GM19452 (cell line): ENCODE measurements at regions not wholly inside any gene's neighbourhood (a gene's known extent, or its start where the extent isn't known, plus 50 kb on each side); places are given as distances from the start of the nearest gene placed in this dataset.
A peak's percentile ranks its signal among the peaks of the same experiment; 100 is the strongest.
"Not testable (repeated sequence)": the region's sequence is repeated elsewhere in the genome, so short reads cannot be mapped to it uniquely, and the experiment has no call there.

Source experiments
- ATAC-seq: cut with Tn5 transposase; IDR thresholded peaks from one replicate; pipeline ENCODE4 v1.9.1; 2021; ENCODE audit not compliant: unreplicated experiment

DNA sequence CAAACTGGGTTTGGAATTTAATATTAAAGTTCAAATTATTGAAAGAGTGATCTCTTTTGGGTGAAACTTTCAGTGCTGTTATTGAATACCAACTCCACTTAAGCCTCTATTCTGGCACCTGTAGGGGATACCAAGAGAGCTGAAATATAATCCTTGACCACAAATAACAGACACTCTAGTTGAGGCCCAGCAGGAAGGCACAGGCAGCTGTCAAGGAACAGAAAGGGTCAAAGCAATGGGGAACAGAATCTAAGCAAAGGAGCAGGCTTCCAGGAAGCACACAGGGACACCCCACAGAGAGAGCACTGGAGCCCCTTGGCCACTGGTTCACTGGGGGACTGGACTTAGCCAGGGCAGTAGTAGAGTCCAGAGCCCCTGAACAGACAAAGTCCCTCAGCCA is 120.9 kb upstream of the SFSWAP start:
- no peak for ATAC-seq

GRCh38 chr12:131591136-131591535 is 119.8 kb upstream of the SFSWAP start:
- ATAC-seq = no peak

GRCh38 chr12:131591714-131592709 is 118.9 kb upstream of the SFSWAP start:
- ATAC-seq = no peak

DNA sequence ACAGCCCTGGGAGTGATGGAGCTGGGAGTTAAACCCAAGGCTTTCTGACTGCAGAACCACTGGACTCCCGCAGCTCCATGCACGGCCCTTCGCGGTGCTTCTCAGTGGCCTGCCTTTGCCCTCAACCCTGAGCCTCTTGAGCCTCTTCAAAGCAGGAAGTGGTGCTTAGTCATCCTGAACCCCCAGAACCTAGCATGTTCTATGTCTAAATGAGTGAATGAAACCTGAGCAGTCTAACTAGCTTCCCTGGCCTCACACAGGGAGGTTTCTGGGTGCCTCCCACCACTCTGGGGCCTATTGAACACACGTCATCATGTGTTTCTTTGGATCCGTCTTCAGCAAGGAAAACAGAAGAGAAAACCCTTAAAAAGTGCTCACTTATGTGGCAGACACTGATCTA is 117.9 kb upstream of the SFSWAP start:
- ATAC-seq = peak; percentile 99

- no peak for ATAC-seq
These were observed 117.5 kb upstream of the SFSWAP start for GRCh38 chr12:131593406-131593805.

- ATAC-seq = no peak
These were observed 114.8 kb upstream of the SFSWAP start for GRCh38 chr12:131596115-131596514.

- ATAC-seq = no peak
These were observed 113.6 kb upstream of the SFSWAP start for GRCh38 chr12:131597333-131597732.

DNA sequence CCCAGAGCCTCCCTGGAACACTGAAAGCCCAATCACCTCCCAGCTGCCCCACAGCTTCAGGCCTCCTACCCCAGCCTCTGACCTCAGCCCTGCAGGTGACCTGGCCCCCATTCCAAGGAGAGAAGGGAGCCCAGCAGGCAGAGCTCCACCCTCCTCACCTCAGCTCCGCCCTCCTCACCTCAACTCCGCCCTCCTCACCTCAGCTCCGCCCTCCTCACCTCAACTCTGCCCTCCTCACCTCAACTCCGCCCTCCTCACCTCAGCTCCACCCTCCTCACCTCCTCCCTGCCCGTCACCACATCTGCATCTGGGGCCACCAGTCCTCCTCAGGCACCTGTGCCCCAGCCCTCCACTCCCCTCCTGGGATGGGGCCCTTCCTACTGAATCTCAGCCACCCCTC is 112.2 kb upstream of the SFSWAP start:
- no peak for ATAC-seq

DNA sequence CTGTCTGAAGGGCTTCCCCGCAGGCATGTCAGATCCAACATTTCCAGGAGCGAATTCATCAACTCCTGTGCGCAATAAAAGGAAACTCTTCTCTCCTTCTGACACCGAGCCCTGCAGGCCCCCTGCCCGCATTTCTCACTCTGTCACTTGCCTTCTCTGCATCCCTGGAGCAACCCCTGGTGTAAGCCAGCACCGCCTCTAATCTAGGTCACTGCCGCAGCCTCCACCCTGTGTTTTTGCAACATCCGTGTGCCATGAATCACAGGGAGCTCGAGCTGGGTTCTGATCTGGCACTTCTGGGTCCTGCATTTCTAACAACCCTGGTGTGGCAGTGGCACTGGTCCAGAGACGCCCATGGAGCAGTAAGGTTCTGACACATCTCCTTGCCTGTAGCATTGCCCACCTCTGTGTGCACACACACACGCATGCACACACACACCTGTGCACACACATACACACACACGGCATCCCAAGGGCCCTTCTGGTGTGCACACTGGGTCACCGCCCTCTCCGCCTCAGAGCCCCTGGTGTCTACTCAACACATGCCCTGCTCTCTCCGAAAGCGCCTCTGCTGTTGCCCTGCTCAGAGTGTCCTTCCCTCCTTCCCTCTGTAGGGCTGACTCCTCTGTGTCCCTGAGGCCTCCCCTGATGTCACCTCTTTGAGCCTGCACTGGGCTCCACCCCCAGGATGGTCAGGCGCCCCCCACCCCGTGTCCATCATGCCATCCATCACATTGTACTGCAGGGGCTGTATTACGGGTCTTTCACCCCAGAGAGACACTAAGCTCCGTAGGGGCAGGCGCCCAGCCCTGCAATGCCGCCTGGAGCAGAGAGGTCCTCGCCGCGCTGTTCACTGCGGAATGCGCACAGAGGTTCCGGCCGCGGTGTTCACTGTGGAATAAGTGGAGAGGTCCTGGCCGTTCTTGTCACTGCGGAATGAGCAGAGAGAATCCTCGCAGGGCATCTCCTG is 111.4 kb upstream of the SFSWAP start:
- no peak for ATAC-seq

GRCh38 chr12:131600160-131600532 is 110.7 kb upstream of the SFSWAP start:
- no peak for ATAC-seq

DNA sequence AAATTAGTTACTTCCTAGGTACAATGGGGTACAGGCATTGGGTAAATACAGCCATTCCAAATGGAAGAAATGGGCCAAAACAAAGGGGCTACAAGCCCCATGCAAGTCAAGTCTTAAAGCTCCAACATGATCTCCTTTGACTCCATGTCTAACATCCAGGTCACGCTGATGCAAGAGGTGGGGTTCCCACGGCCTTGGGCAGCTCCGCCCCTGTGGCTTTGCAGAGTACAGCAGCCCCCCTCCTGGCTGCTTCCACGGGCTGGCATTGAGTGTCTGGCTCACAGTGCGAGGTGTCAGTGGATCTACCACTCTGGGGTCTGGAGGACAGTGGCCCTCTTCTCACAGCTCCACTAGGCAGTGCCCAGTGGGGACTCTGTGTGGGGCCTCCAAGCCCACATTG is 109.4 kb upstream of the SFSWAP start:
- not testable (repeated sequence) for ATAC-seq

DNA sequence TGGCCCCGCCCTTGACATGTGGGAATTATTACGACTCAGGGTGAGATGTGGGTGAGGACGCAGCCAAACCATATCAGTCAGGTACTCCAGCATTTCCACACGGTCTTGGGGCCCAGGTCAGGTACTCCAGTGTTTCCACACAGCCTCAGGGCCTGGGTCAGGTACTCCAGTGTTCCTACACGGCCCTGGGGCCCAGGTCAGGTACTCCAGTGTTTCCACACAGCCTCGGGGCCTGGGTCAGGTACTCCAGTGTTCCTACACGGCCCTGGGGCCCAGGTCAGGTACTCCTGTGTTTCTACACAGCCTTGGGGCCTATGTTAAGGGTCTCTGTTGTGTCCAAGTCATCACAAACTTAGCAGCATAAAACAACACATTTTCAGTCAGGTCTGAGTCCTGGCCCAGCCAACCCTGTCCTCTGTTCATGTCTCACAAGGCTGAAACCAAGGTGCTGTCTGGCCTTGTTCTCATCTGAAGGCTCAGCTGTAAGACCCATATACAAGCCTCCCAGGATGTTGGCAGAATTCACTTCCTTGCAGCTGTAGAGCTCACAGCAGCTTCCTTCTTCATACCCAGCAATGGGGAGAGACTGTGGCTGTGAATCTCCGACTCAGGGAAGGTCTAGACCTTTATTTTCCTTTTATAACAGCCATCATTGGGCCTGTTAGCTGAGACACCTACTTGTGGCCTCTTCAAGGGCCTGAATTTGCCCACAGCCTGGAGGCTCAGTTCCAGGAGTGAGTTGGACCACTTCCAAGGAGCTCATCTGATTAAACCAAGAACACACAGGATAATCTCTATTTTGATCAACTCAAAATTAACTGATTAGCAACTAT is 107.6 kb upstream of the SFSWAP start:
- no peak for ATAC-seq

DNA sequence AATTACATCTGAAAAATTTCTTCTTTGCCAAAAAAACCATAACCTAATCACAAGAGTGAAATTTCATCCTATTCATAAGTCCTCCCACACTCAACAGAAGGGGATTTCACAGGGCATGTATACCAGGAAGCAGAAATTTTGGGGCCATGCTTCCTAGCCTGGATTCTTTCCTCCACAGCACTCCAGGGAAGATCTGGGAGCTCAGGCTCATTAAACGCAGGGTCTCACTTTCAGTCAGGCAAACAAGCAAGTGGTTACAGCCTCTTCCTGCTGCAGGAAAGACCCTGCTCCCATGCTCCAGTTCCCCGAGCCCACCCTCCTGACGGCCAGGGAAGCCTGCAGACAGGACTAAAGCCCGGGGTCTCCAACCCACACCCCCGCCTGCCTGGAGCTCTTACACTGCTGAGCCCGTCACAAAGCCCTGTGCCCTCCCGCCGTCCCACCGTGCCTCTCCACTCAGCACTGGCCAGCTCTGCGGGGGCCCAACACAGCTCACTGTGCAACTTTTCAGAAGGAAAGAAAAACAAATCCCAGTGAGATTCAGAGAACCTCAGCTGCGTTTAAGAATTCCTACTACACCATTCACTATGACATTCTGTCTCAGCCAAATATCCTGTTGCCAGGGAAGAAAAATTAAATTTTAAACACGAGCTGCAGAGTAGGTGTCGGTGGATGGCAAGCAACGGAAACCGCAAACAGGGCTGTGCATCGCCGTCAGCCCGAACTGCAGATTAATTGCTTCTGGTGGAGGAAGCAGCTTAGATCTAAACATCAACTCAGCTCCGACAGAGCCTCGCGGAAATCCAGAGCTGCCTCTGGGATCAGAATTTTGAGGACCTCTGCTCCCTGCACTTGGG is 106.7 kb upstream of the SFSWAP start:
- peak; percentile 38 for ATAC-seq

DNA sequence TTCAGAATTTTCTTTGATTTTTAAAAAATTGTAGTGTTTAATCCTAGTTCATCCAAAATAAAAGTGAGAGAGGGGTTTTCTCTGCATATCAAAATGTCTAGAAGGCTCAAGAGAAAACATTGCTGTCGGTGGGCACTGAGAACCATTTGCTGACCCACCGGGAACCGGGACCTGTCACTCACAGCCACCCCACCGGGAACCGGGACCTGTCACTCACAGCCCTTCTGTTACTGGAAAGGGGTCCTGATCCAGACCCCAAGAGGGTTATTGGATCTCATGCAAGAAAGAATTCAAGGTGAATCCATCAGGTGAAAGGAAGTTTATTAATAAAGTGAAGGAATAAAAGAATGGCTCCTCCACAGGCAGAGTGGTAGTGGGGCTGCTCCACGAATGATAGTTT is 106.0 kb upstream of the SFSWAP start:
- ATAC-seq = no peak

- no peak for ATAC-seq
These were observed 105.5 kb upstream of the SFSWAP start for GRCh38 chr12:131605304-131605829.

GRCh38 chr12:131606218-131606901 is 104.5 kb upstream of the SFSWAP start:
- ATAC-seq = no peak

DNA sequence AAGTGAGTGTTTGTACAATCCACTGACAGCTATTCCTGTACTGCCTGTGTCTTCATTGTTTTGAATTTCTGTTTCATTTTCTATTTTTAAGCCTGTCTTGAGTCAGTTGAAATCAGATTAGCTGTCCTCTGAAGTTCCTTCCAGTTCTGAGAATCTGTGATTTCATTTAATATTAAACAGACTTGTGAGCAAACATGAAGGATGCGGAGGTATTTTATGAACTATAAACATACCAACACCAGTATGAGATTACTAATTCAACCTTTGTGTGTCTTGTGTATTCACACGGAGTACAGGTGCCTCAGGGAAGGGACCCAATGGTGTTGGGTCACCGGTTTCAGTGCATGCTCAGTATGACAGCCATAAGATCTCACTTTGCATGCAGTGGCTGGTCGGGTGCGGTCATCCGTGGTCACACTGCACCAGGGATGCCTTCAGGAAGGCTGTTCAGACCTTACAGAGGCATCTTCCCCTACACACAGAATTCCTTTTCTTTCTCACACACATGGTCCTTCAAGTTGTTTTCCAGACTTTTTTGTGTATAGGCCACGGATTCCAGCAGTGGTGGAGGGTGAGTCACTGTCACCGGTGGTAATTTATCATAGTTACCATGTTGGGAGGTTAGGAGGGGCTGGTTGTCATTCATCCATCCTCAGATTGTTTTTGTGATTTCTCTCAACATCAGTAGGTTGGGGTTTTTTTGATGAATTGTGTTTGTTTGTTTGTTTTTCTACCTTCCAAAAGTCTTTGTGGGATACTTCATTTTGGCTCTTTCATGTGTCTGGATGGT is 103.0 kb upstream of the SFSWAP start:
- ATAC-seq = peak; percentile 75
